Tibial nerve (tissue), 4 donors: ENCODE measurements at regions not wholly inside any gene's neighbourhood (a gene's known extent, or its start where the extent isn't known, plus 50 kb on each side); places are given as distances from the start of the nearest gene placed in this dataset.

Source experiments
- DNase-seq, 2 donors: peaks; one replicate each; pipeline ENCODE4 v3.0.0-alpha.2; 2019; ENCODE audit warnings: low spot score in 2 of 2
- H3K27ac ChIP-seq, 4 donors: fragments of 200-600 bp; sonication (generic) in 3 of 4; one replicate each; pipeline ENCODE4 v1.5.1; 2017 to 2019; ENCODE audit warnings: mild to moderate bottlenecking in 1 of 4
- H3K27me3 ChIP-seq, 2 donors: fragments of 200-600 bp; sonication (generic) in 1 of 2; one replicate each; pipeline versions ENCODE4 v1.5.1 to v1.6.0; 2017 to 2019
- H3K36me3 ChIP-seq, 3 donors: fragments of 200-600 bp; sonication (generic); one replicate each; pipeline ENCODE4 v1.5.1; 2018 to 2019
- H3K4me1 ChIP-seq, 4 donors: fragments of 200-600 bp; sonication (generic) in 3 of 4; one replicate each; pipeline ENCODE4 v1.5.1; 2017 to 2019
- H3K4me3 ChIP-seq, 4 donors: fragments of 200-600 bp; sonication (generic) in 3 of 4; one replicate each; pipeline ENCODE4 v1.5.1; 2017 to 2019; ENCODE audit warnings: mild to moderate bottlenecking in 1 of 4, moderate library complexity in 1 of 4
- H3K9me3 ChIP-seq, 4 donors: fragments of 200-600 bp; sonication (generic) in 3 of 4; one replicate each; pipeline ENCODE4 v1.5.1; 2017 to 2019
- EP300 ChIP-seq, 2 donors: sonication (generic); formaldehyde crosslinking; IDR thresholded peaks; one replicate each; pipeline ENCODE4 v1.6.1; 2017; ENCODE audit warnings: antibody characterized with exemption in 2 of 2, mild to moderate bottlenecking in 1 of 2
- POLR2A ChIP-seq, 2 donors: fragments of 450-650 bp; IDR thresholded peaks; one replicate each; pipeline ENCODE4 v1.6.1; 2017; ENCODE audit warnings: antibody characterized with exemption in 2 of 2, mild to moderate bottlenecking in 2 of 2, moderate library complexity in 2 of 2
- WGBS, 2 donors: methylation state at CpG; one replicate each; pipeline ENCODE4 v1.1.5; 2018; 5-methylcytosine and 5-hydroxymethylcytosine counted together
- TF ChIP-seq, protein P1 (sequence below), 5 experiments: fragments of 200-600 bp in 3 of 5; fragments of 450-650 bp in 2 of 5; sonication (generic) in 3 of 5; IDR thresholded peaks; one replicate each; pipeline ENCODE4 v1.5.1; 2016 to 2019; ENCODE audit warnings: antibody characterized with exemption in 5 of 5, mild to moderate bottlenecking in 3 of 5, moderate library complexity in 2 of 5

GRCh38 chr6:18763086-18763485 lies 375.9 kb downstream of the RNF144B start:
- Histone ChIP-seq H3K36me3 (no peaks in the 10 kb centered on the region), H3K4me1 (no peaks in the 10 kb centered on the region), H3K27ac (no peak overlapping the region), H3K4me3 (no peak overlapping the region), H3K9me3 (no peaks in the 10 kb centered on the region), H3K27me3 (no peaks in the 10 kb centered on the region)
- WGBS, 2 donors, result 70 to 84% methylated on average over 1 of the region's 1 CpG
- DNase-seq, result no peak
- no peak for TF ChIP-seq EP300 (IDR thresholded peaks at IDR 0.05)
- no peak for TF ChIP-seq POLR2A (IDR thresholded peaks at IDR 0.05)
- TF ChIP-seq, protein P1, sequence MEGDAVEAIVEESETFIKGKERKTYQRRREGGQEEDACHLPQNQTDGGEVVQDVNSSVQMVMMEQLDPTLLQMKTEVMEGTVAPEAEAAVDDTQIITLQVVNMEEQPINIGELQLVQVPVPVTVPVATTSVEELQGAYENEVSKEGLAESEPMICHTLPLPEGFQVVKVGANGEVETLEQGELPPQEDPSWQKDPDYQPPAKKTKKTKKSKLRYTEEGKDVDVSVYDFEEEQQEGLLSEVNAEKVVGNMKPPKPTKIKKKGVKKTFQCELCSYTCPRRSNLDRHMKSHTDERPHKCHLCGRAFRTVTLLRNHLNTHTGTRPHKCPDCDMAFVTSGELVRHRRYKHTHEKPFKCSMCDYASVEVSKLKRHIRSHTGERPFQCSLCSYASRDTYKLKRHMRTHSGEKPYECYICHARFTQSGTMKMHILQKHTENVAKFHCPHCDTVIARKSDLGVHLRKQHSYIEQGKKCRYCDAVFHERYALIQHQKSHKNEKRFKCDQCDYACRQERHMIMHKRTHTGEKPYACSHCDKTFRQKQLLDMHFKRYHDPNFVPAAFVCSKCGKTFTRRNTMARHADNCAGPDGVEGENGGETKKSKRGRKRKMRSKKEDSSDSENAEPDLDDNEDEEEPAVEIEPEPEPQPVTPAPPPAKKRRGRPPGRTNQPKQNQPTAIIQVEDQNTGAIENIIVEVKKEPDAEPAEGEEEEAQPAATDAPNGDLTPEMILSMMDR (IDR thresholded peaks at IDR 0.05), result no peak

DNA sequence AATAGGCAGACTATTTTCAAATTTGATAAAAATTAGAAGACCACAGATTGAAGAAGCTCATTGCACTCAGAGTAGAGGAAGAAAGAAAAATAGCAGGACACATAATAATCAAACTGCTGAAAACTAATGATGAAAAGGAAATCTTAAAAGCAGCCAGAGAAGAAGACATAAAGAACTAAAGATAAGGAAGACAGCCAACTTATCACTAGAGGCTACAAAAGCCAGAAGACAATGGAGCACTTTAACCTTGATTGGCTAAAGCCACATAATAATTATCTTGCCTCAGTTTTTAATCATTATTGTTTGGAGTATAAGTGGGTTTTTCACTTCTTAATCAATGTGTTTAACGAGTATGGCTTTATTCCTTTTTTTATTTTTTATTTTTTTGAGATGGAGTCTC lies 397.6 kb downstream of the RNF144B start:
- no peak overlapping the region for H3K4me3 ChIP-seq
- no peaks in the 10 kb centered on the region for H3K36me3 ChIP-seq
- peaks cover 0 to 13% (median 0%) of the 10 kb centered on the region in 4 donors for H3K9me3 ChIP-seq
- H3K4me1 ChIP-seq, result peaks cover 0 to 4% (median 0%) of the 10 kb centered on the region in 4 donors
- TF ChIP-seq, protein P1 (IDR thresholded peaks at IDR 0.05), result no peak
- TF ChIP-seq EP300 (IDR thresholded peaks at IDR 0.05), result no peak
- H3K27me3 ChIP-seq, result no peaks in the 10 kb centered on the region
- WGBS, 2 donors, result 84 to 86% methylated on average over 1 of the region's 1 CpG
- no peak for DNase-seq
- no peak overlapping the region for H3K27ac ChIP-seq

GRCh38 chr6:18785810-18786490 lies 398.8 kb downstream of the RNF144B start:
- Histone ChIP-seq H3K4me3 (no peak overlapping the region), H3K27ac (no peak overlapping the region), H3K4me1 (peaks cover 0 to 4% (median 0%) of the 10 kb centered on the region in 4 donors), H3K27me3 (no peaks in the 10 kb centered on the region), H3K36me3 (no peaks in the 10 kb centered on the region), H3K9me3 (peaks cover 0 to 13% (median 0%) of the 10 kb centered on the region in 4 donors)
- no peak for DNase-seq
- 40 to 57% methylated on average over 2 of the region's 2 CpGs for WGBS, 2 donors
- TF ChIP-seq EP300 (IDR thresholded peaks at IDR 0.05) (no peak), POLR2A (IDR thresholded peaks at IDR 0.05) (no peak)
- TF ChIP-seq, protein P1 (IDR thresholded peaks at IDR 0.05), result no peak

- Histone ChIP-seq H3K36me3 (no peaks in the 10 kb centered on the region), H3K27ac (no peak overlapping the region), H3K4me1 (no peaks in the 10 kb centered on the region), H3K9me3 (no peaks in the 10 kb centered on the region), H3K4me3 (no peak overlapping the region), H3K27me3 (no peaks in the 10 kb centered on the region)
- TF ChIP-seq, protein P1 (IDR thresholded peaks at IDR 0.05), result no peak
- no peak for TF ChIP-seq EP300 (IDR thresholded peaks at IDR 0.05)
- no peak for DNase-seq
- WGBS, 2 donors, result 52 to 58% methylated on average over 3 of the region's 3 CpGs
Measured at GRCh38 chr6:18792866-18793265, 405.7 kb downstream of the RNF144B start.

DNA sequence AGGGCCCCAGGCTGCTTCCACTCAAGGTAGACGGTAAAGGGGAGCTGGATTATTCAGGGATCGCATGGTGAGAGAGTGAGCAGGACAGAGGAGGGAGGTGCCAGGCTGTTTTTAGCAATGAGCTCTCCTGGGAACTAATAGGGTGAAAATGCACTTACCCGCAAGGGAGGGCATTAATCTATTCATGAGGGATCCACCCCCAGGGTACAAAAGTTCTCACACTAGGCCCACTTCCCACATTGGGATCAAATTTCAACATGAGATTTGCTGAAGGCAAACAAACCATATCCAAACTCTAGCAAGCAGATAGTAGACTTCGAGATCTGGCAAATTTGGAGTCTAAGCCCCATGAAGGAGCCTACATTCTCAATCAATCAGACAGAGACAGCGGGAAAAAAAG lies 408.6 kb downstream of the RNF144B start:
- no peaks in the 10 kb centered on the region for H3K36me3 ChIP-seq
- no peak overlapping the region for H3K27ac ChIP-seq
- WGBS, 2 donors, result 84 to 85% methylated on average over 5 of the region's 5 CpGs
- H3K9me3 ChIP-seq, result no peaks in the 10 kb centered on the region
- no peak overlapping the region for H3K4me3 ChIP-seq
- TF ChIP-seq, protein P1 (IDR thresholded peaks at IDR 0.05), result no peak
- TF ChIP-seq EP300 (IDR thresholded peaks at IDR 0.05) (no peak), POLR2A (IDR thresholded peaks at IDR 0.05) (no peak)
- no peaks in the 10 kb centered on the region for H3K27me3 ChIP-seq
- H3K4me1 ChIP-seq, result no peaks in the 10 kb centered on the region
- DNase-seq, result no peak
